HepG2 (cell line): ENCODE measurements at regions not wholly inside any gene's neighbourhood (a gene's known extent, or its start where the extent isn't known, plus 50 kb on each side); places are given as distances from the start of the nearest gene placed in this dataset.

Source experiments
- ATAC-seq: fragments of 200-7000 bp; cut with Tn5 transposase; 3 replicates; pipeline ENCODE4 v1.9.1; 2020; ENCODE audit warnings: mild to moderate bottlenecking, moderate library complexity
- BruUV-seq: library from RNA; stranded (reverse); fragments of 400-500 nt; replicated peaks from 2 replicates; lab custom pipeline; 2021; lab: Mats Ljungman, UMichigan
- CTCF ChIA-PET: fragments of 300-600 bp; formaldehyde crosslinking; extraction: SDS; loops from one replicate; lab custom pipeline; 2021; ENCODE audit warnings: low total read pairs, inconsistent platforms, low intra/inter-chr PET ratio; lab: Yijun Ruan, JAX
- POLR2A ChIA-PET: fragments of 350-600 bp; sonication (Branson Sonifier 250); formaldehyde crosslinking; loops from one replicate; lab custom pipeline; 2020; ENCODE audit warnings: antibody characterized with exemption, inconsistent platforms; lab: Yijun Ruan, JAX
- DNase-seq: peaks from one replicate; pipeline ENCODE4 v3.0.0-alpha.2; 2015; ENCODE audit warnings: low spot score
- FAIRE-seq: peaks from 3 replicates; lab custom pipeline; 2011; peaks lifted over from hg19 to GRCh38; lab: Jason Lieb, UNC
- H2AFZ ChIP-seq: one replicate; pipeline ENCODE4 v1.6.1; 2011; ENCODE audit warnings: low read length, inconsistent platforms
- H3K27ac ChIP-seq: fragments of 300-600 bp; 3 replicates; pipeline ENCODE4 v1.8.0; 2011; ENCODE audit warnings: mixed run types, mild to moderate bottlenecking, mixed read lengths, low read length, inconsistent platforms; ENCODE audit not compliant: insufficient read depth; ENCODE audit errors: extremely low read length
- H3K27me3 ChIP-seq, 2 experiments: fragments of 200-600 bp in 1 of 2; 2 replicates in 1 of 2; 3 replicates in 1 of 2; pipeline versions ENCODE4 v1.6.0 to v1.8.0; 2011; ENCODE audit warnings: low read length in 2 of 2, mild to moderate bottlenecking in 2 of 2, moderate library complexity in 2 of 2, inconsistent platforms in 1 of 2; ENCODE audit not compliant: insufficient read depth in 2 of 2, control insufficient read depth in 1 of 2
- H3K36me3 ChIP-seq, 2 experiments: fragments of 200-600 bp in 1 of 2; replicated peaks in 1 of 2; 2 replicates in 1 of 2; 3 replicates in 1 of 2; pipeline versions ENCODE4 v1.5.1 to v1.8.0; 2011; ENCODE audit warnings: low read length in 2 of 2, inconsistent platforms in 1 of 2; ENCODE audit not compliant: insufficient read depth in 2 of 2, control insufficient read depth in 1 of 2
- H3K4me1 ChIP-seq: 2 replicates; pipeline ENCODE4 v1.5.1; 2012; ENCODE audit warnings: low read length, inconsistent platforms; ENCODE audit not compliant: insufficient read depth
- H3K4me2 ChIP-seq: 2 replicates; pipeline ENCODE4 v1.6.0; 2011; ENCODE audit warnings: low read depth, low read length, inconsistent platforms
- H3K4me3 ChIP-seq, 3 experiments: fragments of 200-600 bp in 1 of 3; sonication (generic), shearing (Covaris generic) in 1 of 3; replicated peaks in 1 of 3; 2 replicates each; pipeline ENCODE4 v1.5.1; 2011 to 2016; ENCODE audit warnings: low read length in 3 of 3, inconsistent platforms in 2 of 3, low read depth in 2 of 3, mild to moderate bottlenecking in 2 of 3, control low read depth in 1 of 3, mixed read lengths in 1 of 3; ENCODE audit not compliant: insufficient read depth in 1 of 3
- H3K79me2 ChIP-seq: one replicate; pipeline ENCODE4 v1.6.1; 2011; ENCODE audit warnings: low read length, inconsistent platforms; ENCODE audit not compliant: insufficient read depth
- H3K9ac ChIP-seq: 2 replicates; pipeline ENCODE4 v1.6.0; 2011; ENCODE audit warnings: mild to moderate bottlenecking, low read depth, low read length, inconsistent platforms; ENCODE audit not compliant: insufficient read depth
- H3K9me3 ChIP-seq: 2 replicates; pipeline ENCODE4 v1.5.1; 2012; ENCODE audit warnings: mild to moderate bottlenecking, low read length
- H4K20me1 ChIP-seq: 2 replicates; pipeline ENCODE4 v1.6.0; 2011; ENCODE audit warnings: inconsistent platforms, mild to moderate bottlenecking, low read length, moderate library complexity; ENCODE audit not compliant: insufficient read depth
- GATA4 ChIP-seq: sonication (generic); IDR thresholded peaks from 2 replicates; pipeline ENCODE4 v1.6.1; 2016; ENCODE audit warnings: antibody characterized with exemption, low read depth, borderline replicate concordance
- MIER3 ChIP-seq: IDR thresholded peaks from 2 replicates; pipeline ENCODE4 v1.6.1; 2016; ENCODE audit warnings: missing compliant biosample characterization, borderline replicate concordance
- PAWR ChIP-seq: sonication (generic); formaldehyde crosslinking; IDR thresholded peaks from 2 replicates; pipeline ENCODE4 v1.4.0; 2020; ENCODE audit warnings: missing genetic modification reagents, mild to moderate bottlenecking, borderline replicate concordance
- RFXANK ChIP-seq: IDR thresholded peaks from 2 replicates; pipeline ENCODE4 v1.6.1; 2016
- TBL1XR1 ChIP-seq: fragments of 150-350 bp; IDR thresholded peaks from 2 replicates; pipeline ENCODE4 v1.6.1; 2014; ENCODE audit warnings: borderline replicate concordance, low read length; ENCODE audit not compliant: partially characterized antibody
- TBX3 ChIP-seq: fragments of 450-650 bp; IDR thresholded peaks from 2 replicates; pipeline ENCODE4 v1.6.1; 2017; ENCODE audit warnings: antibody characterized with exemption, mild to moderate bottlenecking, inconsistent platforms, borderline replicate concordance
- ZNF552 ChIP-seq: sonication (generic); formaldehyde crosslinking; IDR thresholded peaks from 2 replicates; pipeline ENCODE4 v1.9.0; 2022; ENCODE audit warnings: missing genetic modification reagents, mild to moderate bottlenecking, borderline replicate concordance
- WGBS: methylation state at CpG from one replicate; pipeline ENCODE4 v1.1.6; 2017; ENCODE audit warnings: low lambda C conversion rate; 5-methylcytosine and 5-hydroxymethylcytosine counted together
- in situ Hi-C: cut with HindIII; loops from 2 replicates; pipeline ENCODE4 v1.10.0; 2017; ENCODE audit warnings: low pct_unique_long_range_greater_than_20kb; ENCODE audit not compliant: extremely low pct_ligation_motif_present
- intact Hi-C: fragments of 100-400 bp; cut with micrococcal nuclease; formaldehyde crosslinking; loops from one replicate; pipeline ENCODE4 v1.10.0; 2022; ENCODE audit not compliant: unreplicated experiment
- TF ChIP-seq, protein P1 (sequence below): sonication (generic); formaldehyde crosslinking; IDR thresholded peaks from 2 replicates; pipeline ENCODE4 v1.4.0; 2020; ENCODE audit warnings: missing genetic modification reagents, borderline replicate concordance
- TF ChIP-seq, protein P2 (sequence below): sonication (generic); formaldehyde crosslinking; IDR thresholded peaks from 2 replicates; pipeline ENCODE4 v1.5.0; 2020; ENCODE audit warnings: mild to moderate bottlenecking, missing genetic modification reagents
- TF ChIP-seq, protein P3 (sequence below): sonication (generic); formaldehyde crosslinking; IDR thresholded peaks from 2 replicates; pipeline ENCODE4 v1.5.0; 2020; ENCODE audit warnings: mild to moderate bottlenecking, missing genetic modification reagents, borderline replicate concordance

DNA sequence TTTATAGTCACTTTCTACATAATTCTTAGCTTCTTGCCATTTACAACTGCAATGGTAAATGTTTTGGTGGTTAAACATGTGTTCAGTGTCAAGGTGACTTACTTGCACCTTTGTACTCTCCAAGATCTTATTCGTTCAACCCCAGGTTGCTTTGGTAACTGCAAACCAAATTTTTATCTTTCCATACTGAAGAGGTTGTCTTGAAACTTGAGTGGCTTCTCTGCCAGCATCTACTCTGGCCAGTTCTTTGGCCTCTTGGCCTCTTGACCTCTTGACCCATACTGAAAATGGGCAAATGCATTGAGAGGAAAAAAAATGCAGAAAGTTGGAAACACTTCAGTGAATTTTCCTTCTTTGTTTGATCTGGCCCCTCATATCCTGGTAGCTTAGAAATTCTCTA, 88.0 kb upstream of the LRRC7 start (continued):
- TF ChIP-seq PAWR = no peak
- TF ChIP-seq, protein P1, sequence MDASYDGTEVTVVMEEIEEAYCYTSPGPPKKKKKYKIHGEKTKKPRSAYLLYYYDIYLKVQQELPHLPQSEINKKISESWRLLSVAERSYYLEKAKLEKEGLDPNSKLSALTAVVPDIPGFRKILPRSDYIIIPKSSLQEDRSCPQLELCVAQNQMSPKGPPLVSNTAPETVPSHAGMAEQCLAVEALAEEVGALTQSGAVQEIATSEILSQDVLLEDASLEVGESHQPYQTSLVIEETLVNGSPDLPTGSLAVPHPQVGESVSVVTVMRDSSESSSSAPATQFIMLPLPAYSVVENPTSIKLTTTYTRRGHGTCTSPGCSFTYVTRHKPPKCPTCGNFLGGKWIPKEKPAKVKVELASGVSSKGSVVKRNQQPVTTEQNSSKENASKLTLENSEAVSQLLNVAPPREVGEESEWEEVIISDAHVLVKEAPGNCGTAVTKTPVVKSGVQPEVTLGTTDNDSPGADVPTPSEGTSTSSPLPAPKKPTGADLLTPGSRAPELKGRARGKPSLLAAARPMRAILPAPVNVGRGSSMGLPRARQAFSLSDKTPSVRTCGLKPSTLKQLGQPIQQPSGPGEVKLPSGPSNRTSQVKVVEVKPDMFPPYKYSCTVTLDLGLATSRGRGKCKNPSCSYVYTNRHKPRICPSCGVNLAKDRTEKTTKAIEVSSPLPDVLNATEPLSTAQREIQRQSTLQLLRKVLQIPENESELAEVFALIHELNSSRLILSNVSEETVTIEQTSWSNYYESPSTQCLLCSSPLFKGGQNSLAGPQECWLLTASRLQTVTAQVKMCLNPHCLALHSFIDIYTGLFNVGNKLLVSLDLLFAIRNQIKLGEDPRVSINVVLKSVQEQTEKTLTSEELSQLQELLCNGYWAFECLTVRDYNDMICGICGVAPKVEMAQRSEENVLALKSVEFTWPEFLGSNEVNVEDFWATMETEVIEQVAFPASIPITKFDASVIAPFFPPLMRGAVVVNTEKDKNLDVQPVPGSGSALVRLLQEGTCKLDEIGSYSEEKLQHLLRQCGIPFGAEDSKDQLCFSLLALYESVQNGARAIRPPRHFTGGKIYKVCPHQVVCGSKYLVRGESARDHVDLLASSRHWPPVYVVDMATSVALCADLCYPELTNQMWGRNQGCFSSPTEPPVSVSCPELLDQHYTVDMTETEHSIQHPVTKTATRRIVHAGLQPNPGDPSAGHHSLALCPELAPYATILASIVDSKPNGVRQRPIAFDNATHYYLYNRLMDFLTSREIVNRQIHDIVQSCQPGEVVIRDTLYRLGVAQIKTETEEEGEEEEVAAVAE (CRISPR knock-in tag) = no peak
- TF ChIP-seq MIER3 (CRISPR knock-in tag) = no peak

DNA sequence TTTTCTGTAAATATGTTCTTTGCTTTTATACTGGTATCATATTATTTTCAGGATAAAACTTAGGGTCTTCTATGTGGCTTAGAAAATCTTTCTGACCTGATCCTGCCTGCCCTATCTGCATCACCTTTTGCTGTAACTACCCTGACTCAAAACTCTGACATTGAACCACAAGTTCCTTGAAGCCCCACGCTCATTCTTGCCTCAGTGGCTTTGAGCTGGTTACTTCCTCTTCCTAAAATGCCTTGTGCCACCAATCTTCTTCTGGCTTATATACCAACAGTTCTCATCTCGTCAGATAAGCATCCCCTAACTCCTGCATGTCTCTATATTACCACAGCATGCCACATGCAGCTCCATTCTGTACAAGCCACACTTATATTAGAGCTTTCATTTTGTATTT, 84.5 kb upstream of the LRRC7 start:
- H3K27me3 ChIP-seq = no peaks in the 10 kb centered on the region
- no peak overlapping the region for H3K27ac ChIP-seq
- no TSS peak for BruUV-seq
- ChIA-PET CTCF (no interaction called here), POLR2A (no interaction called here)
- in situ Hi-C loops (no loop called here), intact Hi-C loops (no loop called here)
- H2AFZ ChIP-seq = no peak overlapping the region
- H3K36me3 ChIP-seq = no peaks in the 10 kb centered on the region
- no peak for FAIRE-seq
- 5% methylated on average over 2 of the region's 2 CpGs for WGBS
- no peak for DNase-seq
- H3K4me1 ChIP-seq = no peaks in the 10 kb centered on the region
- ATAC-seq = no peak
- H3K79me2 ChIP-seq = no peaks in the 10 kb centered on the region
- no peak overlapping the region for H3K4me2 ChIP-seq
- H4K20me1 ChIP-seq = no peaks in the 10 kb centered on the region
- H3K9me3 ChIP-seq = peaks cover 50% of the 10 kb centered on the region; the same call in 1 of the 2 replicates
- H3K9ac ChIP-seq = no peak overlapping the region
- H3K4me3 ChIP-seq = no peak overlapping the region
- no peak for TF ChIP-seq GATA4
- no peak for TF ChIP-seq TBX3
- TF ChIP-seq ZNF552 (CRISPR knock-in tag) = no peak
- no peak for TF ChIP-seq TBL1XR1
- TF ChIP-seq, protein P2, sequence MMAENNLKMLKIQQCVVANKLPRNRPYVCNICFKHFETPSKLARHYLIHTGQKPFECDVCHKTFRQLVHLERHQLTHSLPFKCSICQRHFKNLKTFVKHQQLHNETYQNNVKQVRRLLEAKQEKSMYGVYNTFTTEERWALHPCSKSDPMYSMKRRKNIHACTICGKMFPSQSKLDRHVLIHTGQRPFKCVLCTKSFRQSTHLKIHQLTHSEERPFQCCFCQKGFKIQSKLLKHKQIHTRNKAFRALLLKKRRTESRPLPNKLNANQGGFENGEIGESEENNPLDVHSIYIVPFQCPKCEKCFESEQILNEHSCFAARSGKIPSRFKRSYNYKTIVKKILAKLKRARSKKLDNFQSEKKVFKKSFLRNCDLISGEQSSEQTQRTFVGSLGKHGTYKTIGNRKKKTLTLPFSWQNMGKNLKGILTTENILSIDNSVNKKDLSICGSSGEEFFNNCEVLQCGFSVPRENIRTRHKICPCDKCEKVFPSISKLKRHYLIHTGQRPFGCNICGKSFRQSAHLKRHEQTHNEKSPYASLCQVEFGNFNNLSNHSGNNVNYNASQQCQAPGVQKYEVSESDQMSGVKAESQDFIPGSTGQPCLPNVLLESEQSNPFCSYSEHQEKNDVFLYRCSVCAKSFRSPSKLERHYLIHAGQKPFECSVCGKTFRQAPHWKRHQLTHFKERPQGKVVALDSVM (CRISPR knock-in tag) = no peak
- TF ChIP-seq RFXANK (CRISPR knock-in tag) = no peak
- TF ChIP-seq, protein P3, sequence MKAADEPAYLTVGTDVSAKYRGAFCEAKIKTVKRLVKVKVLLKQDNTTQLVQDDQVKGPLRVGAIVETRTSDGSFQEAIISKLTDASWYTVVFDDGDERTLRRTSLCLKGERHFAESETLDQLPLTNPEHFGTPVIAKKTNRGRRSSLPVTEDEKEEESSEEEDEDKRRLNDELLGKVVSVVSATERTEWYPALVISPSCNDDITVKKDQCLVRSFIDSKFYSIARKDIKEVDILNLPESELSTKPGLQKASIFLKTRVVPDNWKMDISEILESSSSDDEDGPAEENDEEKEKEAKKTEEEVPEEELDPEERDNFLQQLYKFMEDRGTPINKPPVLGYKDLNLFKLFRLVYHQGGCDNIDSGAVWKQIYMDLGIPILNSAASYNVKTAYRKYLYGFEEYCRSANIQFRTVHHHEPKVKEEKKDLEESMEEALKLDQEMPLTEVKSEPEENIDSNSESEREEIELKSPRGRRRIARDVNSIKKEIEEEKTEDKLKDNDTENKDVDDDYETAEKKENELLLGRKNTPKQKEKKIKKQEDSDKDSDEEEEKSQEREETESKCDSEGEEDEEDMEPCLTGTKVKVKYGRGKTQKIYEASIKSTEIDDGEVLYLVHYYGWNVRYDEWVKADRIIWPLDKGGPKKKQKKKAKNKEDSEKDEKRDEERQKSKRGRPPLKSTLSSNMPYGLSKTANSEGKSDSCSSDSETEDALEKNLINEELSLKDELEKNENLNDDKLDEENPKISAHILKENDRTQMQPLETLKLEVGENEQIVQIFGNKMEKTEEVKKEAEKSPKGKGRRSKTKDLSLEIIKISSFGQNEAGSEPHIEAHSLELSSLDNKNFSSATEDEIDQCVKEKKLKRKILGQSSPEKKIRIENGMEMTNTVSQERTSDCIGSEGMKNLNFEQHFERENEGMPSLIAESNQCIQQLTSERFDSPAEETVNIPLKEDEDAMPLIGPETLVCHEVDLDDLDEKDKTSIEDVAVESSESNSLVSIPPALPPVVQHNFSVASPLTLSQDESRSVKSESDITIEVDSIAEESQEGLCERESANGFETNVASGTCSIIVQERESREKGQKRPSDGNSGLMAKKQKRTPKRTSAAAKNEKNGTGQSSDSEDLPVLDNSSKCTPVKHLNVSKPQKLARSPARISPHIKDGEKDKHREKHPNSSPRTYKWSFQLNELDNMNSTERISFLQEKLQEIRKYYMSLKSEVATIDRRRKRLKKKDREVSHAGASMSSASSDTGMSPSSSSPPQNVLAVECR = no peak
